HCT116 (cell line): ENCODE measurements at regions not wholly inside any gene's neighbourhood (a gene's known extent, or its start where the extent isn't known, plus 50 kb on each side); places are given as distances from the start of the nearest gene placed in this dataset.

Experiments used
- ATAC-seq: fragments of 200-7000 bp; cut with Tn5 transposase; 2 replicates; pipeline ENCODE4 v1.9.1; 2020; ENCODE audit warnings: mild to moderate bottlenecking, moderate library complexity
- BruUV-seq: library from RNA; stranded (reverse); fragments of 400-500 nt; replicated peaks from 2 replicates; lab custom pipeline; 2021; lab: Mats Ljungman, UMichigan
- CTCF ChIA-PET: fragments of 300-600 bp; sonication (Branson Sonifier 250); formaldehyde crosslinking; loops from one replicate; lab custom pipeline; 2021; ENCODE audit warnings: antibody characterized with exemption; lab: Charles Lee
- POLR2A ChIA-PET: fragments of 300-600, 350-600 bp; sonication (Branson Sonifier 250); formaldehyde crosslinking; loops from one replicate; lab custom pipeline; 2021; ENCODE audit warnings: antibody characterized with exemption; lab: Charles Lee
- RAD21 ChIA-PET, 2 experiments: fragments of 300-600 bp; sonication (Branson Sonifier 250); formaldehyde crosslinking; loops; one replicate each; lab custom pipeline; 2023; ENCODE audit warnings: low total read pairs in 2 of 2; ENCODE audit not compliant: uncharacterized antibody in 2 of 2, unreplicated experiment in 2 of 2, low non-redundant PET in 1 of 2; lab: Charles Lee
- DNase-seq: peaks from one replicate; pipeline ENCODE4 v3.0.0-alpha.2; 2010; ENCODE audit warnings: low read depth, low spot score
- H2AFZ ChIP-seq: fragments of 200-600 bp; shearing (Covaris generic), sonication (generic); 2 replicates; pipeline ENCODE4 v1.6.1; 2017; ENCODE audit warnings: low read depth, mixed run types, mixed read lengths, antibody characterized with exemption, low read length; ENCODE audit not compliant: poor library complexity, severe bottlenecking
- H3K27ac ChIP-seq: 2 replicates; pipeline ENCODE4 v1.5.1; 2012; ENCODE audit warnings: low read depth, low read length
- H3K27me3 ChIP-seq: fragments of 200-600 bp; sonication (generic); 2 replicates; pipeline ENCODE4 v1.6.1; 2016; ENCODE audit warnings: mixed run types, low read length, mixed read lengths; ENCODE audit not compliant: insufficient read depth
- H3K36me3 ChIP-seq, 2 experiments: fragments of 200-500 bp in 1 of 2; fragments of 200-600 bp in 1 of 2; sonication (Bioruptor generic) in 1 of 2; sonication (generic) in 1 of 2; 2 replicates each; pipeline versions ENCODE4 v1.5.1 to v1.6.1; 2014 to 2016; ENCODE audit warnings: low read length in 2 of 2, inconsistent platforms in 1 of 2, mixed read lengths in 1 of 2, mixed run types in 1 of 2; ENCODE audit not compliant: insufficient read depth in 2 of 2, control insufficient read depth in 1 of 2
- H3K4me1 ChIP-seq, 2 experiments: fragments of 200-600 bp in 1 of 2; sonication (generic) in 1 of 2; 2 replicates each; pipeline versions ENCODE4 v1.5.1 to v1.6.1; 2012 to 2017; ENCODE audit warnings: low read length in 2 of 2, inconsistent platforms in 1 of 2, mild to moderate bottlenecking in 1 of 2, mixed read lengths in 1 of 2, mixed run types in 1 of 2, moderate library complexity in 1 of 2; ENCODE audit not compliant: insufficient read depth in 2 of 2, control insufficient read depth in 1 of 2
- H3K4me2 ChIP-seq: fragments of 200-600 bp; sonication (generic); 2 replicates; pipeline ENCODE4 v1.6.1; 2017; ENCODE audit warnings: mixed run types, low read length, mixed read lengths
- H3K4me3 ChIP-seq, 2 experiments: fragments of 200-600 bp in 1 of 2; sonication (generic) in 1 of 2; replicated peaks in 1 of 2; 2 replicates each; pipeline ENCODE4 v1.5.1; 2011 to 2016; ENCODE audit warnings: low read length in 2 of 2, control low read depth in 1 of 2, low read depth in 1 of 2, mild to moderate bottlenecking in 1 of 2, mixed read lengths in 1 of 2, mixed run types in 1 of 2
- H3K79me2 ChIP-seq: fragments of 200-600 bp; sonication (generic); 2 replicates; pipeline ENCODE4 v1.6.1; 2017; ENCODE audit warnings: mild to moderate bottlenecking, mixed run types, low read length, moderate library complexity, mixed read lengths; ENCODE audit not compliant: insufficient read depth
- H3K9ac ChIP-seq: fragments of 200-600 bp; sonication (generic); 2 replicates; pipeline ENCODE4 v1.6.1; 2016; ENCODE audit warnings: low read length, mixed read lengths
- H3K9me2 ChIP-seq: fragments of 200-600 bp; sonication (generic), shearing (Covaris generic); 2 replicates; pipeline ENCODE4 v1.6.1; 2017; ENCODE audit warnings: mixed run types, mild to moderate bottlenecking, moderate library complexity; ENCODE audit not compliant: insufficient read depth
- H3K9me3 ChIP-seq, 2 experiments: fragments of 200-500 bp in 1 of 2; fragments of 200-600 bp in 1 of 2; sonication (Bioruptor generic) in 1 of 2; sonication (generic) in 1 of 2; 2 replicates each; pipeline ENCODE4 v1.6.1; 2014 to 2017; ENCODE audit warnings: low read length in 2 of 2, mixed read lengths in 2 of 2, inconsistent platforms in 1 of 2, low read depth in 1 of 2, mild to moderate bottlenecking in 1 of 2, mixed run types in 1 of 2, moderate library complexity in 1 of 2; ENCODE audit not compliant: control insufficient read depth in 1 of 2, insufficient read depth in 1 of 2
- H4K20me1 ChIP-seq: fragments of 200-600 bp; sonication (generic), shearing (Covaris generic); 2 replicates; pipeline ENCODE4 v1.6.1; 2017; ENCODE audit warnings: mixed run types, mild to moderate bottlenecking, moderate library complexity; ENCODE audit not compliant: insufficient read depth
- ATF3 ChIP-seq: IDR thresholded peaks from 2 replicates; pipeline ENCODE4 v1.6.1; 2012
- CBX3 ChIP-seq: IDR thresholded peaks from 2 replicates; pipeline ENCODE4 v1.6.1; 2012; ENCODE audit warnings: low read depth
- CEBPB ChIP-seq: IDR thresholded peaks from 2 replicates; pipeline ENCODE4 v1.6.1; 2012; ENCODE audit warnings: low read depth
- EGR1 ChIP-seq: IDR thresholded peaks from 2 replicates; pipeline ENCODE4 v1.6.1; 2012; ENCODE audit warnings: low read depth
- EZH2 ChIP-seq: fragments of 200-600 bp; sonication (generic); IDR thresholded peaks from 2 replicates; pipeline ENCODE4 v1.6.1; 2017; ENCODE audit warnings: antibody characterized with exemption, mixed run types
- EZH2phosphoT487 ChIP-seq: fragments of 200-600 bp; IDR thresholded peaks from 2 replicates; pipeline ENCODE4 v1.6.1; 2018; ENCODE audit warnings: antibody characterized with exemption, borderline replicate concordance
- FOSL1 ChIP-seq: IDR thresholded peaks from 2 replicates; pipeline ENCODE4 v1.6.1; 2012; ENCODE audit warnings: low read depth
- POLR2AphosphoS5 ChIP-seq: IDR thresholded peaks from 2 replicates; pipeline ENCODE4 v1.6.1; 2011; ENCODE audit warnings: mild to moderate bottlenecking, low read depth, low read length, moderate library complexity
- RAD21 ChIP-seq: IDR thresholded peaks from 2 replicates; pipeline ENCODE4 v1.6.1; 2012; ENCODE audit warnings: low read depth, mild to moderate bottlenecking
- SP1 ChIP-seq: IDR thresholded peaks from 2 replicates; pipeline ENCODE4 v1.6.1; 2012; ENCODE audit warnings: low read depth
- SRF ChIP-seq: IDR thresholded peaks from 2 replicates; pipeline ENCODE4 v1.6.1; 2012; ENCODE audit warnings: low read depth
- TCF7L2 ChIP-seq: IDR thresholded peaks from 2 replicates; pipeline ENCODE4 v1.7.0; 2011; ENCODE audit warnings: borderline replicate concordance, inconsistent platforms; ENCODE audit not compliant: insufficient read depth, insufficient read length; ENCODE audit errors: extremely low read depth
- YY1 ChIP-seq: IDR thresholded peaks from 2 replicates; pipeline ENCODE4 v1.6.1; 2011; ENCODE audit warnings: low read length, low read depth, moderate library complexity, mild to moderate bottlenecking; ENCODE audit not compliant: insufficient replicate concordance; ENCODE audit errors: extremely low read depth
- intact Hi-C: fragments of 100-400 bp; cut with micrococcal nuclease; formaldehyde crosslinking; loops from 2 replicates; pipeline ENCODE4 v1.10.0; 2022
- TF ChIP-seq, protein P1 (sequence below), 3 experiments: fragments of 200-600 bp in 1 of 3; sonication (generic) in 1 of 3; IDR thresholded peaks in 2 of 3; conservative IDR thresholded peaks in 1 of 3; 2 replicates each; pipeline ENCODE4 v1.5.1; 2012 to 2017; ENCODE audit warnings: low read depth in 2 of 3, low read length in 2 of 3, antibody characterized with exemption in 1 of 3, borderline replicate concordance in 1 of 3, control low read depth in 1 of 3, mild to moderate bottlenecking in 1 of 3, mixed read lengths in 1 of 3, mixed run types in 1 of 3, moderate library complexity in 1 of 3; ENCODE audit not compliant: insufficient read depth in 1 of 3
- TF ChIP-seq, protein P2 (sequence below): IDR thresholded peaks from 2 replicates; pipeline ENCODE4 v1.6.1; 2012
- TF ChIP-seq, protein P3 (sequence below): IDR thresholded peaks from 2 replicates; pipeline ENCODE4 v1.6.1; 2012; ENCODE audit warnings: low read depth
- TF ChIP-seq, protein P4 (sequence below): IDR thresholded peaks from 2 replicates; pipeline ENCODE4 v1.6.1; 2011; ENCODE audit warnings: mild to moderate bottlenecking, low read length, moderate library complexity; ENCODE audit not compliant: insufficient replicate concordance; ENCODE audit errors: extremely low read depth

GRCh38 chr9:13520069-13520468 lies 240.6 kb upstream of the MPDZ start:
- no peaks in the 10 kb centered on the region for H3K9me2 ChIP-seq
- intact Hi-C loops = no loop called here
- DNase-seq (no peak), ATAC-seq (no peak)
- H3K4me1 ChIP-seq = no peaks in the 10 kb centered on the region
- BruUV-seq = no TSS peak
- ChIA-PET RAD21 (no interaction called here), POLR2A (no interaction called here), CTCF (no interaction called here)
- H3K36me3 ChIP-seq = no peaks in the 10 kb centered on the region
- H3K9me3 ChIP-seq = peaks cover 0 to 3% of the 10 kb centered on the region in 2 experiments; a peak in 1 of 4 replicates
- no peak overlapping the region for H3K27ac ChIP-seq
- no peaks in the 10 kb centered on the region for H3K27me3 ChIP-seq
- no peak overlapping the region for H3K9ac ChIP-seq
- H3K4me2 ChIP-seq = no peak overlapping the region
- H4K20me1 ChIP-seq = no peaks in the 10 kb centered on the region
- H3K79me2 ChIP-seq = no peaks in the 10 kb centered on the region
- no peak overlapping the region for H2AFZ ChIP-seq
- H3K4me3 ChIP-seq = no peak overlapping the region
- no peak for TF ChIP-seq CEBPB
- TF ChIP-seq TCF7L2 = no peak
- no peak for TF ChIP-seq EZH2
- no peak for TF ChIP-seq YY1
- no peak for TF ChIP-seq FOSL1
- TF ChIP-seq, protein P1, sequence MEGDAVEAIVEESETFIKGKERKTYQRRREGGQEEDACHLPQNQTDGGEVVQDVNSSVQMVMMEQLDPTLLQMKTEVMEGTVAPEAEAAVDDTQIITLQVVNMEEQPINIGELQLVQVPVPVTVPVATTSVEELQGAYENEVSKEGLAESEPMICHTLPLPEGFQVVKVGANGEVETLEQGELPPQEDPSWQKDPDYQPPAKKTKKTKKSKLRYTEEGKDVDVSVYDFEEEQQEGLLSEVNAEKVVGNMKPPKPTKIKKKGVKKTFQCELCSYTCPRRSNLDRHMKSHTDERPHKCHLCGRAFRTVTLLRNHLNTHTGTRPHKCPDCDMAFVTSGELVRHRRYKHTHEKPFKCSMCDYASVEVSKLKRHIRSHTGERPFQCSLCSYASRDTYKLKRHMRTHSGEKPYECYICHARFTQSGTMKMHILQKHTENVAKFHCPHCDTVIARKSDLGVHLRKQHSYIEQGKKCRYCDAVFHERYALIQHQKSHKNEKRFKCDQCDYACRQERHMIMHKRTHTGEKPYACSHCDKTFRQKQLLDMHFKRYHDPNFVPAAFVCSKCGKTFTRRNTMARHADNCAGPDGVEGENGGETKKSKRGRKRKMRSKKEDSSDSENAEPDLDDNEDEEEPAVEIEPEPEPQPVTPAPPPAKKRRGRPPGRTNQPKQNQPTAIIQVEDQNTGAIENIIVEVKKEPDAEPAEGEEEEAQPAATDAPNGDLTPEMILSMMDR (IDR thresholded peaks at IDR 0.05 in 2 of 3, conservative IDR thresholded peaks at IDR 0.05 in 1 of 3; ENCODE audit: borderline replicate concordance in 1 of 3, insufficient read depth in 1 of 3, low read depth in 2 of 3, low read length in 2 of 3) = no peak
- TF ChIP-seq EGR1 = no peak
- TF ChIP-seq, protein P2, sequence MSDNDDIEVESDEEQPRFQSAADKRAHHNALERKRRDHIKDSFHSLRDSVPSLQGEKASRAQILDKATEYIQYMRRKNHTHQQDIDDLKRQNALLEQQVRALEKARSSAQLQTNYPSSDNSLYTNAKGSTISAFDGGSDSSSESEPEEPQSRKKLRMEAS = no peak
- TF ChIP-seq, protein P3, sequence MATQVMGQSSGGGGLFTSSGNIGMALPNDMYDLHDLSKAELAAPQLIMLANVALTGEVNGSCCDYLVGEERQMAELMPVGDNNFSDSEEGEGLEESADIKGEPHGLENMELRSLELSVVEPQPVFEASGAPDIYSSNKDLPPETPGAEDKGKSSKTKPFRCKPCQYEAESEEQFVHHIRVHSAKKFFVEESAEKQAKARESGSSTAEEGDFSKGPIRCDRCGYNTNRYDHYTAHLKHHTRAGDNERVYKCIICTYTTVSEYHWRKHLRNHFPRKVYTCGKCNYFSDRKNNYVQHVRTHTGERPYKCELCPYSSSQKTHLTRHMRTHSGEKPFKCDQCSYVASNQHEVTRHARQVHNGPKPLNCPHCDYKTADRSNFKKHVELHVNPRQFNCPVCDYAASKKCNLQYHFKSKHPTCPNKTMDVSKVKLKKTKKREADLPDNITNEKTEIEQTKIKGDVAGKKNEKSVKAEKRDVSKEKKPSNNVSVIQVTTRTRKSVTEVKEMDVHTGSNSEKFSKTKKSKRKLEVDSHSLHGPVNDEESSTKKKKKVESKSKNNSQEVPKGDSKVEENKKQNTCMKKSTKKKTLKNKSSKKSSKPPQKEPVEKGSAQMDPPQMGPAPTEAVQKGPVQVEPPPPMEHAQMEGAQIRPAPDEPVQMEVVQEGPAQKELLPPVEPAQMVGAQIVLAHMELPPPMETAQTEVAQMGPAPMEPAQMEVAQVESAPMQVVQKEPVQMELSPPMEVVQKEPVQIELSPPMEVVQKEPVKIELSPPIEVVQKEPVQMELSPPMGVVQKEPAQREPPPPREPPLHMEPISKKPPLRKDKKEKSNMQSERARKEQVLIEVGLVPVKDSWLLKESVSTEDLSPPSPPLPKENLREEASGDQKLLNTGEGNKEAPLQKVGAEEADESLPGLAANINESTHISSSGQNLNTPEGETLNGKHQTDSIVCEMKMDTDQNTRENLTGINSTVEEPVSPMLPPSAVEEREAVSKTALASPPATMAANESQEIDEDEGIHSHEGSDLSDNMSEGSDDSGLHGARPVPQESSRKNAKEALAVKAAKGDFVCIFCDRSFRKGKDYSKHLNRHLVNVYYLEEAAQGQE = no peak
- no peak for TF ChIP-seq CBX3
- TF ChIP-seq, protein P4, sequence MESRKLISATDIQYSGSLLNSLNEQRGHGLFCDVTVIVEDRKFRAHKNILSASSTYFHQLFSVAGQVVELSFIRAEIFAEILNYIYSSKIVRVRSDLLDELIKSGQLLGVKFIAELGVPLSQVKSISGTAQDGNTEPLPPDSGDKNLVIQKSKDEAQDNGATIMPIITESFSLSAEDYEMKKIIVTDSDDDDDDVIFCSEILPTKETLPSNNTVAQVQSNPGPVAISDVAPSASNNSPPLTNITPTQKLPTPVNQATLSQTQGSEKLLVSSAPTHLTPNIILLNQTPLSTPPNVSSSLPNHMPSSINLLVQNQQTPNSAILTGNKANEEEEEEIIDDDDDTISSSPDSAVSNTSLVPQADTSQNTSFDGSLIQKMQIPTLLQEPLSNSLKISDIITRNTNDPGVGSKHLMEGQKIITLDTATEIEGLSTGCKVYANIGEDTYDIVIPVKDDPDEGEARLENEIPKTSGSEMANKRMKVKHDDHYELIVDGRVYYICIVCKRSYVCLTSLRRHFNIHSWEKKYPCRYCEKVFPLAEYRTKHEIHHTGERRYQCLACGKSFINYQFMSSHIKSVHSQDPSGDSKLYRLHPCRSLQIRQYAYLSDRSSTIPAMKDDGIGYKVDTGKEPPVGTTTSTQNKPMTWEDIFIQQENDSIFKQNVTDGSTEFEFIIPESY = no peak
- TF ChIP-seq SRF = no peak
- TF ChIP-seq POLR2AphosphoS5 = no peak
- no peak for TF ChIP-seq ATF3
- no peak for TF ChIP-seq SP1
- no peak for TF ChIP-seq RAD21
- no peak for TF ChIP-seq EZH2phosphoT487
